Right hindlimb (tissue), 1 donor: ENCODE measurements at regions not wholly inside any gene's neighbourhood (a gene's known extent, or its start where the extent isn't known, plus 50 kb on each side); places are given as distances from the start of the nearest gene placed in this dataset.
"Not testable (repeated sequence)": the region's sequence is repeated elsewhere in the genome, so short reads cannot be mapped to it uniquely, and the experiment has no call there.

ENCODE experiments used
- DNase-seq: peaks from one replicate; pipeline ENCODE4 v3.0.0-alpha.2; 2018

- no peak for DNase-seq
These were observed 57.9 kb downstream of the GPR101 start for GRCh38 chrX:136975684-136976470.

- DNase-seq: no peak
These were observed 65.8 kb downstream of the GPR101 start for GRCh38 chrX:136967966-136968365.

DNA sequence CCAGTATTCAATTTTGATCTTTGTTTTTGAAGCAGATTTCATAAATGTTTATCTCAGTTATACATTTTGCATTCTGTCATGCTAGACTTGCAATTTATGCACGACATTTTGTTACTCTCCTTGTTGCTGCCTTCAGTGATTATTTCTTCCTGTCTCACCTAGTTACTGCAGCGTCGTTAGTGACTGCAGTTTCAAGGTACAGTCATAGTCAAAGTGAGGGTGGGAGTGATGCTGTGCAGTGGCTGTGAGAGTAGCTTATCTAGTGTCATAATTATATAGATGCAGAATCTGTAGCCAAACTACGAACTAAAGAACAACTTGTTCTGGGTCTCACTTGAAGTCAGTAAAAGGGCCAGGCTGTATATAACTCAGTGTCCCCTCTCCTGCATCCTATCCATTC lies 69.8 kb downstream of the GPR101 start:
- no peak for DNase-seq

DNA sequence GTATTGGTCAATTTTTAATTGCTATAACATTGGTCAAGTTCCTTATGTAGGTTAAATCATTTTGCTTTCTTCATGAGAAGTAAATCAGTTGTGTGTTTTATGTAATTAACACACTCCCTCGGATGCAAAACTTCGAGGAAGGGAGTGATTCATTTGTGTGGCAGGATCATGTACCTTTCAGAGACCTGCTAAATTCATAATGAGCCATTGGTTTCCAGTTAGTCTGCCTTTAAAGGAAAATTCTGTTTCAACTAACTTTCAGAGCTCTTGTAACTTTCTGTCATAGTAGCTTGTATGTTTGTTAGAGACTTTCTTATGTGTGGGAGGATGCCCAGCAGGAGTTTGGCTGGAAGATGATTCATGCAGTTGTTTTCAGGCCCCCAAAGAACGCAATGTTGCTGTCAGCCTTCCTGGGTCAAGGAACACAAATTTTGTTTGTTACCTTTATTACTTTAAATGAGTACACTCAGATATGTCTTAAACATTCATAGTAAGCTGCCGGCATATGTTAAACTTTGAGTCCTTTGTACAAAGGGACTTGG lies 72.1 kb downstream of the GPR101 start:
- DNase-seq: no peak

- no peak for DNase-seq
These were observed 74.4 kb upstream of the RBMX start for GRCh38 chrX:136954930-136955329.

- DNase-seq: peak; percentile 42
These were observed 73.6 kb upstream of the RBMX start for GRCh38 chrX:136953867-136954787.

- DNase-seq: no peak
These were observed 69.7 kb upstream of the RBMX start for GRCh38 chrX:136950211-136950610.

DNA sequence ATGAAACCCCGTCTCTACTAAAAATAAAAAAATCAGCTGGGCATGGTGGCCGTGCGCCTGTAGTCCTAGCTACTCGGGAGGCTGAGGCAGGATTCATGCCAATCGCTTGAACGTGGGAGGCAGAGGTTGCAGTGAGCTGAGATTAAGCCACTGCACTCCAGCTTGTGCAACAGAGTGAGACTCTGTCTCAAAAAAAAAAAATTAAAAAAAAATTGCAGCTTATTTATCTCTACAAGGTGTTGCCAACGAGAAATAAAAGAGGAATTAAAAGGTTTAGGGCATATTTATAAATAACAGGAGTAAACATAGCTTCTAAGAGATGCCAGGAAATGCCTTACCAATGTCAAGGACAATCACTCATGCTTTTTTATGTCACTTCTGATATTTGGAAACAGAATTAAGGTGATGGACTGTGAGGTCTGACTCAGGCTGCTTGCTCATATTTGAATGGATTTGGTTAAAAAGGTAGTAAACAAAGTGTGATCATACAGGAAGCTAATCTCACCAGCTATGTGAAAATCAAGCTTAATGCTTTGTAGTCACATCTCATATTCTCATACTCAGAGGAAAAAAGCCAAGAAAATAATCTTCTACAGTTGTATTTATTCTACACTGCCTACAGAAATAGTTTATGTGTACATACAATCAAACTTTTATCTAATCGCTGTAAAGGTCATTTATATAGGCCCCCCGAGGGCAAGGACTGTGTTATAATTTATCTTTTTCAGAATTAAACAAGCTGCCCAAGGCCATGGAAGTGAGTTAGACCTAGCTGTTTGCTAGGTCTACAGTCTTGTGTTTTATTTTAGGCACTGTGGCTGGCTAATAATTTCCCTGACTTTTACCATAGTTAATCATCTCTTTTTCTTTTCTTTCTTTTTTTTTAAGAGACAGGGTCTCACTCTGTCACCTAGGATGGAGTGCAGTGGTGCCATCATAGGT lies 61.1 kb upstream of the RBMX start:
- DNase-seq: no peak

GRCh38 chrX:136936183-136936549 lies 55.6 kb upstream of the RBMX start:
- DNase-seq: no peak

DNA sequence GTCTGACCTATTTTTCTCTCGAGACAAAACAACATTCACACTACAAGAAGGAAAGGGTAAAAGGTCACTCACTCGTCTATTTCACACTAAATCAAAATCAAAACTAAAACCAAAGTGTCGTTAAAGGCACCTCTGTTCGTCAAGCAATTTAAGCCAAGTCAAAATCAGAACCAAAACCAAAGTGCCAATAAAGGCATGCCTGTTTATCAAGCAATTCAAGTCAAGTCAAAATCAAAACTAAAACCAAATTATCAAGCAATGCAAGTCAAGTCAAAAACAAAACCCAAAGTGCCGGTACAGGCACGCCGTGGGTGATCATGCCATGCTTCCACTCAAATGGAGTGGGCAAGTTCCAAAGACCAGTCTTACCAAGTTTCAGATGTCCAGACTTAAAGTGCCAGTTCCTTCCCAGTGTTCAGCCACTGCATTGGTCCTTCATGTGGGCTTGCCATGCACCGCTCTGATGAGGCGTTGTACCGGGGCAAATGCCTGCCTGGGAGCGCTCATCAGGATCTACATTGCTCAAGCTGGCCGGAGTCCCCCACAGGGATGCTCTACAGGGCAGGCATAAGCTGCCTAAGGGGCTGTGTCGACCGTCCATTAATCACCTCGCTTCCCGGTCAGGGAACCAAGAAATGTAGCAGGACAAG lies 55.1 kb upstream of the RBMX start:
- not testable (repeated sequence) for DNase-seq

- DNase-seq: not testable (repeated sequence)
These were observed 54.1 kb upstream of the RBMX start for GRCh38 chrX:136934652-136935051.

GRCh38 chrX:136933611-136934145 lies 53.2 kb upstream of the RBMX start:
- no peak for DNase-seq

- no peak for DNase-seq
These were observed 51.1 kb upstream of the RBMX start for GRCh38 chrX:136931661-136932060.
